ENCODE measurements at regions not wholly inside any gene's neighbourhood (a gene's known extent, or its start where the extent isn't known, plus 50 kb on each side); places are given as distances from the start of the nearest gene placed in this dataset.

- no peak for TF ChIP-seq TFAP4 (IDR thresholded peaks at IDR 0.05; ENCODE audit: borderline replicate concordance, low read depth)
- TF ChIP-seq NCOR1 (IDR thresholded peaks at IDR 0.05; ENCODE audit: borderline replicate concordance, low read length) = no peak
- no peak for TF ChIP-seq ATF7-NPFF (CRISPR knock-in tag; IDR thresholded peaks at IDR 0.05; ENCODE audit: low read depth)
- no peak for TF ChIP-seq HINFP (CRISPR knock-in tag; IDR thresholded peaks at IDR 0.05; ENCODE audit: low read depth)
- TF ChIP-seq ZSCAN20 (CRISPR knock-in tag; IDR thresholded peaks at IDR 0.05; ENCODE audit: borderline replicate concordance) = no peak
- TF ChIP-seq HES4 (CRISPR knock-in tag; IDR thresholded peaks at IDR 0.05; ENCODE audit: borderline replicate concordance) = no peak
- no peak for TF ChIP-seq POLR2G (IDR thresholded peaks at IDR 0.05; ENCODE audit: low read depth, low read length)
- TF ChIP-seq RERE (CRISPR knock-in tag; IDR thresholded peaks at IDR 0.05; ENCODE audit: low read depth) = no peak
Observed at GRCh38 chr7:156432018-156432417, 208.6 kb upstream of the RNF32 start (continued).

All from HepG2 (cell line).